HPDE6-E6E7 (cell line): ENCODE measurements at regions not wholly inside any gene's neighbourhood (a gene's known extent, or its start where the extent isn't known, plus 50 kb on each side); places are given as distances from the start of the nearest gene placed in this dataset.

Source experiments
- DNase-seq: peaks from one replicate; pipeline ENCODE4 v3.0.0; 2011; ENCODE audit warnings: missing footprints; ENCODE audit errors: extremely low spot score

DNA sequence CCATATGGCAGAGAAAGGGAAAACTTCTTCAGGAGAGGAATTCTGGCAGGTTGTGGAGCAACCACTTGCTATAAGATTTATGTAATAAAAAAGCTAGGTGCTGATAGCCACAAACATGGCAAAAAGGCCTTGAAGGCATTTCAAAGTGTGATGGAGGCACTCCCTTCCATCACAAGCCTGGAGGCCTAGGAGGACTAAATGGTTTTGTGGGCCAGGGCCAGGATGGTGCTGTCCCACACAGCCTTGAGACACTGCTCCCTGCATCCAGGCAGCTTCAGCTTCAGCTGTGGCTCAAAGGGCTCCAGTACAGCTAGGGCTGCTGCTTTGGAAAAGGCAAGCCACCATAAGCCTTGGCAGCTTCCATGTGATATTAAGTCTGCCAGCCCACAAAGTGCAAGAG, 632.8 kb downstream of the BRINP1 start:
- no peak for DNase-seq

DNA sequence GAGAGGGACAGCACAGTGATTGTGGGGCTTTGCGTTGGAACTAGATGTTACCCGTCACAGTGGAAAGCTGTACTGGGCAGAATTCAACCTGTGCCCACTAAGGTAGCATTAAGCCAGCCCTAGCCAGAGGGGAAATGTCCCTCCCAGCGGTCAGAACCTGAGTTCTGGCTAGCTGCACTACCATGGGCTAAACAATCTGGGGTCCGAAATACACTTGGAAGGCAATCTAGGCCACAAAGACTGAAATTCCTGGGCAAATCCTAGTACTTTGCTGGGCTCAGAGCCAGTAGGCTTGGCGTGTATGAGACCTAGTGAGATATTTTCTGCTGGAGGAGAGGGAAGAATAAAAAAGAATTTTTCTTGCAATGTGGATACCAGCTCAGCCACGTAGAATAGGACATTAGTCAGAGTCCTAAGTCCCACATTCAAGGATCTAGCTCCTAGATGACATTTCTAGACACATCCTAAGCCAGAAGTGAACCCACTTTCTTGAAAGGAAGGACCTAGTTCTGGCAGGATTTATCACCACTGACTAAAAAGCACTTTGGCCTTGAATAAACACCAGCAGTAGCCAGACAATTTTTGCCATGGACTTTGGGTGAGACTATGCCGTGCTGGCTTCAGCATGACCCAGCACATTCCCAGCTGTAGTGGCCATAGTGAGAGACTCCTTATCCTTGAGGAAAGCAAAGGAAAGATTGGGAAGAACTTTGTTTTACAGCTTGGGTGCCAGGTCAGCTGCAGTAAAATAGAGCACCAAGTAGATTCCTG, 618.0 kb downstream of the BRINP1 start:
- no peak for DNase-seq

DNA sequence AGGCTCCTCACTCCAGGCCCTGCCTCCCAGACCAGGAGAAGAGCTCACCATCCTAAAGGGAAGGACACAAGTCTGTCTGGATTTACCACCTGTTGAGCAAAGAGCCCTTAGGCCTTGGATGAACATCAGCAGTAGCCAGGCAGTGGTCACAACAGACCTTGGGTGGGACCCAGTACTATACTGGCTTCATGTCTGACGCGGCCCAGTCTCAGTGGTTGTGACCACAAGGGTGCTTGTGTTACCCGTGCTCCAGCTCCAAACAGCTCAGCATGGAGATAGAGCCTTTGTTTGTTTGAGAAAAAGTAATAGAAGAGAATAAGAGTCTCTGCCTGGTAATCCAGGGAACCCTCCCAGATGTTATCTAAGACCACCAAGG, 617.4 kb downstream of the BRINP1 start:
- no peak for DNase-seq

DNA sequence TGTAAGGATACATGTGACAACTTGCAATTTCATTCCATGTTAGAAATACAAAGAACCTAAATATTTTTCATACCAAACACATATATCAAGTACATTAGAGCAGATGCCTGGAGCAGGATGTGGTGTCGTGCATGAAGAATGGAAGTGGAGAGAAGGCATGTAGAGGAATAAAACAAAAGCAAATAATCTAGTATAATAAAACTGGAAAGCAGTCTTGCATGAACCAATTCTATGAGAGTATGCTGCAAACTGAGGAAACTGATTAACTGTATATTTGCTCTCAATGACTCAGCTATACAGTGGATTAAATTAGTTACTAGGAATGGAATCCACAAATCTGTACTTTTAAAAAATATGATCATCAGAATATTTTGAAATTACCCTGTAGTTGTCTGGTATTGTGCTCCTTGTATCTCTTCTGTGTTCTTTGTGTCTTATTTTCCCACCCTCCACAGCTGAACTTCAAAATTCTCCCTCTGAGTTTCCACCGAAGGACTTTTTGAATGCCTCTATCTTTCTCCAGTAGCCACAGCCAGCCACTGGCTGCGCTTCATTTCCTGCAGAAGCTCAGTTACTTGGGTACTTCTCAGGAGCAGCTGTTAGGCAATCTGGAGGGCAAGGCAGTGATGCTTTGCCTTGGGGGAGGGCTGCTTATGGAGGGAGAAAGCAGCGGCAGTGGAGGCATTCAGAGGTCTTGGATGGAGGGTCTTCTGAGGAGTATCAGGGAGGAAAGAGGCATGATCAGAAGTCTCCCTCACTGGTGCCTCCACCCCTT, 608.0 kb downstream of the BRINP1 start:
- no peak for DNase-seq

DNA sequence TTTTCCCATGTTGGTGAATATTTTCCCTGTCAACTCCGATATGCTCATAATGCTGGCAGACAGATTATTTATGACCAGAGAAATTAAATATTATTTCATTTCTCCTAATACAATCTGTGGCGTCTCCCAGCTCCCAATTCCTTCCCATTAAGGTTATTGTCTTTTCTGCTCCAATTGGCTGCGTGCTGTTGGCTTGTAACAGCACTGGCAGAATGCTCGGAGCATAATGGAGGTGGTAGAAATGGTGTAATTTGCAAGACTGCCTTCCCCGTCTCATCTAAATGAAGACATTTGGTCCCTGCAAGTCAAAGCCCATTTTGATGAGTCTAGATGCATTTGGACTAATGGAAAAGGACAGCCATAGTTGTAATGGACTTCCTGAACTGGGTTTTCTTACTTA, 601.7 kb downstream of the BRINP1 start:
- no peak for DNase-seq

DNA sequence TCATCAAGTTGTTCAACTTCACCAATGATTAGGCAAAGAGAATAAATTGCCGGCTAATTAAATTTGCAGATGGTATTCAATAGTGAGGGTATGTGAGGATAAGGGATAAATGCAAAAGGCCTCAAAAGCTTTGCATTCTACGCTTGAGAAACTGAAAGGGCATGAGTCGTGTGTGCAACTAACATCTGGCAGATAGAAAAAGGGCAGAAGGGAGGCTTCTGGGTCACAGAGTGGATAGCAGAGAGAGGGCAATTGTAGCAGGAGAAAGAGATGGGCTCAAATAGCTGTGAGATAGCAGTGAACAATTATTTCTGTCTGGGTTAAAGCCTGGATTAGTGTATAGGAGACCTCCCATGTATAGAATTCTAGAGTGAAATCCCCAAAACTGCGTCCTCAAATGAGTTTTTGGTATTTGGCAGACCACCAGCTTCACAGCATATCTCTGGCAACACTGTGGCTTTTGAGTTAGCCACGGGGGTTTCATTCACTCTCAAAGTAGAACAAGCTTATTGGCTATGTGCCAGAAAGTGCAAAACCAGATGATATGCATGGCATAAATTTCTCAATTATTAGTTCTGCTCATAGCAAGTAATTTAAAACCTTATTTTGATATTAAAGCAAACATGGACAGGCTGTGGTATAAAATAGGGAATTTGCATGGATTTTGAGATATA, 586.3 kb downstream of the BRINP1 start:
- DNase-seq, result no peak

DNA sequence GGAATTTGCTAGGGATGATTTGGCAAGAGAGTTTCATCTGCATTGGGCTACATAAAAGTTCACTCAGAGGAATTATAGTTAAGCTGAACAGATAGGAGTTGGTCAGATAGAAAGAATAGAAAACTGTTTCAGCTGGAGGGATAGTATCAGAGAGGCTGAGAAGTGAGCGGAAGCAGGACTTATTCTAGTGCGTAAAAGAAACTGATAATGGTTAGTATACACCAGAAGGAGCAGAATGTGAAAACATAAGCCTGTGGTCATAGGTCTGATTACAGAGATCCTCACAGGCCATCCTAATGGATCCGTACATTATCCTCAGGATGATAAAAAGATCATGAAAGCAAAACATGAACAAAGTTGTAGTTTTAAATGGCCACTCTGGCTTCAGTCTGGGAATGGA, 585.2 kb downstream of the BRINP1 start:
- DNase-seq, result no peak

DNA sequence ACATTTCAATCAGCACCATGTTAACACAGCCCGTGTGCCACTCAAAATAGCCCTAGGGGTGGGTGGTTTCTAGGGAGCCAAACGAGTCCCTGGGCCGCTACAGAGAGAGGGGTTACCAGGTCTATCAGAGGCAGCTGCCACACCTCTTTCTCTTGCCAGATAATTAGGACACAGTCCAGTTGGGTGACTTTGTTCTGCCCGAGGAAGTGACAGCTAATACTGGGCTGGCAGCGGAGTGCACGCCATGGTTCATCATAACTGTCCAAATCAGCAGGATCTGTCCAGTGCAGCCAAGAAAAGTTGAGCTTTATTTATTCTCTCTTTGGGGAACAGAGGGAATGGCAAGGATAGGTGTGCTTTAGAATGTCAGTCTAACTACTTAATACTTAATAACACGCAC, 583.8 kb downstream of the BRINP1 start:
- DNase-seq, result no peak

DNA sequence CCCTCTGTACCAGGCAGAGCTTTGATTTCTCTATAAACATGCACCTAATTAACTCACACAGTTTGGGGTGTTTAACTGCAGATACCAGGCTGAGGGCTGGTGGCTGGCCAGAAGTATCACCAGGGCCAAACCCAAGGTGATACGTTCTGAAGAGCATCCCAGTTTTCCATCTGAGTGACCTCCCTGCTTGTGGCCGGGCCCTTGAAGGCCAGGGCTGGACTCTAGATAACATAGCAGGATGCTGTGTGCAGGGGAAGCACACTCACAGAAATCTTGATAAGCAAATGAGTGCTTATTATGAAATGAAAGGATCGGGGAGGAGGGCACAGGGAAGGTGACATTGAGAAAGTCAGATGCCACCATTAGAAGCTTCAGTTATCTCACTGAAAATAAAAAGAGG, 582.4 kb downstream of the BRINP1 start:
- DNase-seq, result no peak

DNA sequence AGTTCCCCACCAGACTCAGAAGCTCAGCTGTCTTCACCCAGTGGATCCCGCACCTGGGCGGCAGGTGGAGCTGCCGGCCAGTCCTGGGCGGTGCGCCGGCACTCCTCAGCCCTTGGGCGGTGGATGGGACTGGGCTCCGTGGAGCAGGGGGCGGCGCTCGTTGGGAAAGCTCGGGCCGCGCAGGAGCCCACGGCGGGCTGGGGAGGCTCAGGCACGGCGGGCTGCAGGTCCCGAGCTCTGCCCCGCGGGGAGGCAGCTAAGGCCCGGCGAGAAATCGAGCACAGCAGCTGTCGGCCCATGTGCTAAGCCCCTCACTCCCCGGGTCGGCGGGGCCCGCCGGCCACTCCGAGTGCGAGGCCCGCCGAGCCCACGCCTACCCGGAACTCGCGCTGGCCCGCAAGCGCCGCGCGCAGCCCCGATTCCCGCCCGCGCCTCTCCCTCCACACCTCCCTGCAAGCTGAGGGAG, 560.0 kb downstream of the BRINP1 start:
- no peak for DNase-seq

DNA sequence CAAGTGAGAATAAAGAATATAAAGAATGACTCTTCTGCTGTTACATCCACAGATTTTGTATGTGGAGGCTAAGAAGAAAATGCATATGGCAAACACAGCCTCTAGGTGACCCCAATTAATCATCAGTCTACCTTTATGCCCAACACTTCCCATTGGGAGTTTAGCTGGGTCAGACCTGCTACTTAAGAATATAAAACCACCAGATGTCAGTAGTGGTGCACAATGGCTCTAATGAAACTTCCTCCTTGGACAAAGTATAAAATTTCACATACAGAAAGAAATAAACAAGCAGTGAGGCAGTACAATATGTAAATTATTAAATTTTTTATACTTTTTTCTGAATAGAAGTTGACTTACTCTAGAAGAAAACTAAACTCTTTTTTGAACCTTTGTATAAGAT, 539.9 kb downstream of the BRINP1 start:
- no peak for DNase-seq

DNA sequence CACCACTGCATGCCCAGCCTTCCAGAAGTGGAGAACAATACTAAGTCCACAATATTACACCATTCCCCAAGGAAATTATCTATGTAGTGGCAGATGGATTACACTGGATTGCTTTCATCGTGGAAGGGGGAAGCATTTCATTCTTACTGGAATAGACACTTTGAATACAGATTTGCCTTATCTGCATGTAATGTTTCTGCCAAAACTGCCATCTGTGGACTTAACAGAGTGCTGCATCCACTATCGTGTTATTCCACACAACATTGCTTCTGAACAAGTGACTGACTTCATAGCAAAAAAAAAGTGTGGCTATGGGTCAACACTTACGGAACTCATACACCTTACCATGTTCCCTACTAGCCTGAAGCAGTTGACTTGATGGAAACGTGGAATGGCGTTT, 536.9 kb downstream of the BRINP1 start:
- no peak for DNase-seq

DNA sequence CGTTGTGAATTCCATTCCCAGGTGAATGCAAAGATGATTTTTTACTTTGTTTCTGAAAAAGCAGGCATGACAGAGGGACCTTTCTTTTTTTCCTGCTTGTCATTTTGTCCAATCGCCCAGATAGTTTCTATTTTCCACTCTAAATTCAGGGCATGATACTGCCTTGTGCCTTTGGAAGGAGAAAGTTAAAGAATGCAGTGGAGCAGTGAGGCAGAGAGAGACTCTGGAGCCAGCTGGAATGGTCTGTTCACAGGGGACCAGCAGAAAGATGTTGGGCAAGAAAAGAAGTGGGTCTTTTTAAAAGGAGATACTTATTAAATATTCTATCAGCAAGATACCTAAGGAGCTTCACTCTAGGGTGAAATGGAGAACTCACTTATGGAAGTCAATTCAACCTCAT, 532.3 kb downstream of the BRINP1 start:
- no peak for DNase-seq

DNA sequence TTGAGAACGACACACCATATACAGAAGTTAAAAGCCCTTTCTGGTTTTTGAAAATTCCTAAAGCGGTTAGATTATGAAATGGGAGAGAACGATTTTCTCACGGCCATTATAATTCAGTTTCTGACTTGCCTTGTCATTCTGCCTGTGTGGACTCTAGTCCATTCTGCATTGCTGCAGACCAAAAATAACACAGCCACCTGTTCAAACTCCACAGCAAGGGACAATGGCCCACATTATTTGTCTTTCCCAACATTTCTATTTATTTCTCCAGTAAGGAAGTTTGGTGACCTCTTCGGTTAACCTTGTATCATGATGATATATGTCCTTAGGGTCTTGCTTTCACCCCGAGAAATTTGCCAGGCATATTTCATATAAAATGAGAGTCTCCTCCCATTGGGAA, 497.7 kb downstream of the BRINP1 start:
- no peak for DNase-seq

DNA sequence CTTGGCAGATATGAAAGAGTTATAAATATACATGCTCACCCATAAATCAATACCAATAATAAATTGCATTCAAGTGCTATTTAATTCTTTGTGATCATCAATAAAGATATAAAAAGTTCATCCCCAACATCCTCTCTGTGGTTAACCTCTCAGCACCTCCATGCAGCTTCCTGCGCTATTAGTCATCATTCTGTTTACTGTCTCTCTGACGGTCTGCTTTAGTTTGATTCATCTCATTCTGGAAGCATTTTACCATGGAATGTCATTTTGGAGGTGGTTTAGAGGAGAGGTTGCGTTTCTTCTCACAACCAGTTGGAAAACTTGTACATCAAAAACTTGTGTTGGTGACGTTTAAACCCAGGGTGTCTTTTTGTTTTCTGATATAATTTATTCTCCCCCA, 486.6 kb downstream of the BRINP1 start:
- DNase-seq, result no peak

DNA sequence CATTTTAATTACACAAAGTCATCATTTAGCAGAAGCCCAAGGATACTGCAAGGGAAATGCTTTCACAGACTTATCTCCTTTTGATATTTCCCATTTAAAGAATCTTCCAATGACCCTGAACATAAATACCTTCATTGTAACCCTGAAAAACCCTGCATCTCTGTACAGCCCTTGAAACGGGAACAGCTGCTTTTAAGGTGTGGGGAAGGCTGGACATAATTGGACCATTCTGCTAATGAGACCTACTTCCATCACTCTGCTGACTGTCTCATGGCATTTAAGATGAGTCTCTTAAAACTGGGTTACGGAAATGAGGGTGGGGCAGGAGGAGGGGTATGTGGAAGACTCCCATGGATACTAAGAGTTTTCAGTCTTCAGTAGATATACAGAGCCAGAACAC, 485.8 kb downstream of the BRINP1 start:
- DNase-seq, result no peak

DNA sequence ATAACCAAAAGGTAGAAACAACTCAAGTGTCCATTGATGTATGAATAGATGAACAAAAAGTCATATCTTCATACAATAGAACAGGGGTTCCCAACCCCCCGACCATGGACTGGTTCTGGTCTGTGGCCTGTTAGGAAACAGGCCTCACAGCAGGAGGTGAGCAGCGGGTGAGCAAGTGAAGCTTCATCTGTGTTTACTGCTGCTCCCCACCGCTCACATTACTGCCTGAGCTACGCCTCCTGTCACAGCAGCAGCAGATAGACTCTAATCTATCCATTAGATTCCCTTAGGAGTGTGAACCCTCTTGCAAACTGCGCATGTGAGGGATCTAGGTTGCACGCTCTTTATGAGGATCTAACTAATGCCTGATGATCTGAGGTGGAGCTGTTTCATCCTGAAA, 478.0 kb downstream of the BRINP1 start:
- DNase-seq, result no peak

DNA sequence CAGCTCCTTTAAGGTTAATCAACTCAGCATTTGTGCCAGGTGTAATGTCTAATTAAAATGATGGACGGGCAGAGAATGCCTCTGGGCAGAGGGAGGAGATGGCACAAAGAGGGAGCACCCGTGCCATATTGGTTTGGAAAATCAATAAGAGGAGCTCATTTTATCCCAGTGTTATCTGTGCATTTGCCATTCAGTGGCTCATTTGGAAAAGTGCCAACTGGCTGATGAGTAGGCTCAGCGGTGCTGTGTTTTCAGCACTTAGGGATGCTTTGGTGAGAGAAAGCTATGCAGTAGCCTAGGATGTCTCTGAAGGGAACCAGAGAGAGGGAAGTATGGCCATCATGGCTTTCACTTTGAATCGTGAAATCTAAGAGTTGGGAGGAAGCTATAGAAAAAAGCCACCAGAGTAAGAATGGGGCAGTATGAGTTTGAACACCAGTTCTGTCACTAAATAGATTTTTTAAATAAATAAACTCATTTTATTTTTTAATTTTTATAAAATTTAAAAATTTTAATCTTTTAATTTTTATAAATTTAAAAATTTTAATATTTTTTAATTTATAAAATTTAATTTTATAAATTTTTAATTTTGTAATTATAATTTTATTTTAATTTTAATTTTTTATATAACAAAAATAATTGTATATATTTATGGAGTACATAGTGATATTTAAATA, 472.8 kb downstream of the BRINP1 start:
- DNase-seq, result no peak

DNA sequence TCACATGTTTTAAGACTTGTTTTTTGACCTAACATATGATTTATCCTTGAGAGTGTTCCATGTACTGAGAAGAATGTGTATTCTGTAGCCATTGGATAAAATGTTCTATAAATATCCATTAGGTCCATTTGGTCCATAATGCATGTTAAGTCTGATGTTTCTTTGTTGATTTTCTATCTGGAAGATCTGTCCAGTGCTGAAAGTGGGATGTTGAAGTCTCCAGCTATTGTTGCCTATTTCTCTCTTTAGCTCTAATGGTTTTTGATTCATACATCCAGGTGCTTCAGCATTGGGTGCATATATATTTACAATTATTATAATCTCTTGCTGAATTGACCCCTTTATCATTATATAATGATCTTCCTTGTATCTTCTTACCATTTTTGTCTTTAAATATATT, 451.1 kb downstream of the BRINP1 start:
- DNase-seq, result no peak

DNA sequence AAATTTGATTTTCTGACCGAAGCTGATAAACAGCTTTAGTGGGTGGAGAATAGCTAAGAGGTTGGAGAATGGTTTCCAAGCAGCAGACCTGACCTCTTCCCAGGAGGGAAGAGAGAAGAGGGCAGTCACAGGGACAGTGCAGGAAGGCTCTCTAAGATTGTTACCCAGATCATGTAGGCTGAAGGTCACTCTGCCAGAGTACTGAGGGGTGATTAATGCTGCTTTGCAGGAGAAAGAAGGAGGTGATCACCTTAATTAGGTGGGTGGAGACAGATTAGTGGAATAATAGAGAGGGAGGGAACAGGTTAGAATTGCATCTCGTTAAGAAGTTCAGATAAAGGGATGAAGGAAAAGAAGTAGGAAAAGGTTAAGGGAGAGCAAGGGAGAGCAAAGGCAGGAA, 440.5 kb downstream of the BRINP1 start:
- no peak for DNase-seq

DNA sequence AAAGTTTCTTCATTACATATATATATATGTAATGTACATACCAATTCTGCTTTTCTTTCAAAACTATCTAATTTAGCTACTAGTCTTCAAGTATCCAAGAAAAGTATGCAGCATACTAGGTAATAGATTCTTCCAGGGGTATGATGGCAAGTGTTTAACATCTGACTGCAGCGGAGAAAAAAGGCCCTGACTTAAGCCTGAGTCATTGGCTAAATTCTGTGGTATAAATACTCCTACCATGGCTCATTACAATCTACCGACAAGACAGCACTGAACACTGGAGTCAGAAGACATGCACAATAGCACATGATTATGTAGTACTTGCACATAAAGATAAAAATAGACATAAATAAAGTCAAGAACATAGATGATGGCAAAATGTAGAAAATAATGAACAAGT, 439.9 kb downstream of the BRINP1 start:
- no peak for DNase-seq

DNA sequence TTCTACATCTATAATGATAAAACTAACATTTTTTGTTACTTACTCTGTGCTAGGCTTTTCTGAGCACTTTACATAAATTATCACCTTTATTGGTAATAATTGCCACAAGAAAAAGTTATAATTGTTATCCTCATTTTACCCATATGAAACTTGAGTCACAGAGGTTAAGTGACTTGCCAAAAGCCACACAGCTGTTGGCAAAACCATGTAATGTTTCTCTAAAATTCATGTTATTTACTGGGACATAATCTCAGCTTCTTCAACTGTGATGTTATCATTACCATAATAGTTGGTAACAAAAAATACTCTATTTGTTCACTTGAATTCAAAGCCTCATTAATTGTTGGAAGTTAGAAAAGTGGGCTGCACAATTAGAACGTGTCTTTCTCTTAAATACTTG, 437.3 kb downstream of the BRINP1 start:
- DNase-seq, result no peak
